GM18951 (cell line): ENCODE measurements at regions not wholly inside any gene's neighbourhood (a gene's known extent, or its start where the extent isn't known, plus 50 kb on each side); places are given as distances from the start of the nearest gene placed in this dataset.

Experiments
- POLR2A ChIP-seq: IDR thresholded peaks from 4 replicates; pipeline ENCODE4 v1.6.1; 2011; ENCODE audit warnings: mild to moderate bottlenecking; ENCODE audit not compliant: insufficient read length, insufficient read depth; ENCODE audit errors: extremely low read depth
- in situ Hi-C: fragments of 300-500 bp; cut with MboI; formaldehyde crosslinking; loops from one replicate; pipeline ENCODE4 v1.12.0; 2022; ENCODE audit warnings: low sequenced_read_pairs, mixed read lengths, inconsistent platforms; ENCODE audit not compliant: unreplicated experiment

GRCh38 chr7:145331076-145331475, 495.2 kb upstream of the TPK1 start:
- no peak for TF ChIP-seq POLR2A
- in situ Hi-C loops = no loop called here

GRCh38 chr7:145327646-145328045, 491.8 kb upstream of the TPK1 start:
- in situ Hi-C loops = no loop called here
- no peak for TF ChIP-seq POLR2A

GRCh38 chr7:145324081-145324480, 488.2 kb upstream of the TPK1 start:
- in situ Hi-C loops = no loop called here
- TF ChIP-seq POLR2A = no peak

- no peak for TF ChIP-seq POLR2A
- in situ Hi-C loops = no loop called here
Measured at GRCh38 chr7:145313551-145313950, 477.7 kb upstream of the TPK1 start.

GRCh38 chr7:145293754-145294153, 457.9 kb upstream of the TPK1 start:
- TF ChIP-seq POLR2A = no peak
- in situ Hi-C loops = no loop called here

- in situ Hi-C loops = no loop called here
- TF ChIP-seq POLR2A = no peak
Measured at GRCh38 chr7:145293228-145293701, 457.4 kb upstream of the TPK1 start.

GRCh38 chr7:145289384-145289783, 453.5 kb upstream of the TPK1 start:
- in situ Hi-C loops = no loop called here
- TF ChIP-seq POLR2A = no peak

- no peak for TF ChIP-seq POLR2A
- in situ Hi-C loops = no loop called here
Measured at GRCh38 chr7:145276118-145276517, 440.3 kb upstream of the TPK1 start.

GRCh38 chr7:145269418-145270161, 433.7 kb upstream of the TPK1 start:
- in situ Hi-C loops = no loop called here

GRCh38 chr7:145265180-145265579, 429.3 kb upstream of the TPK1 start:
- no peak for TF ChIP-seq POLR2A
- in situ Hi-C loops = no loop called here

More at GRCh38 chr7:145269418-145270161, 433.7 kb upstream of the TPK1 start:
- TF ChIP-seq POLR2A = no peak

- in situ Hi-C loops = no loop called here
- no peak for TF ChIP-seq POLR2A
Measured at GRCh38 chr7:145263886-145264285, 428.0 kb upstream of the TPK1 start.

- in situ Hi-C loops = no loop called here
- no peak for TF ChIP-seq POLR2A
Measured at GRCh38 chr7:145252031-145252430, 416.2 kb upstream of the TPK1 start.

GRCh38 chr7:145224775-145225174, 388.9 kb upstream of the TPK1 start:
- in situ Hi-C loops = no loop called here
- no peak for TF ChIP-seq POLR2A

GRCh38 chr7:145219461-145219860, 383.6 kb upstream of the TPK1 start:
- in situ Hi-C loops = no loop called here
- no peak for TF ChIP-seq POLR2A
